HG02943 (cell line): ENCODE measurements at regions not wholly inside any gene's neighbourhood (a gene's known extent, or its start where the extent isn't known, plus 50 kb on each side); places are given as distances from the start of the nearest gene placed in this dataset.
"Not testable (repeated sequence)": the region's sequence is repeated elsewhere in the genome, so short reads cannot be mapped to it uniquely, and the experiment has no call there.

Source experiments
- ATAC-seq: cut with Tn5 transposase; IDR thresholded peaks from one replicate; pipeline ENCODE4 v1.9.1; 2021; ENCODE audit warnings: mild to moderate bottlenecking, low read depth, moderate library complexity; ENCODE audit not compliant: unreplicated experiment

DNA sequence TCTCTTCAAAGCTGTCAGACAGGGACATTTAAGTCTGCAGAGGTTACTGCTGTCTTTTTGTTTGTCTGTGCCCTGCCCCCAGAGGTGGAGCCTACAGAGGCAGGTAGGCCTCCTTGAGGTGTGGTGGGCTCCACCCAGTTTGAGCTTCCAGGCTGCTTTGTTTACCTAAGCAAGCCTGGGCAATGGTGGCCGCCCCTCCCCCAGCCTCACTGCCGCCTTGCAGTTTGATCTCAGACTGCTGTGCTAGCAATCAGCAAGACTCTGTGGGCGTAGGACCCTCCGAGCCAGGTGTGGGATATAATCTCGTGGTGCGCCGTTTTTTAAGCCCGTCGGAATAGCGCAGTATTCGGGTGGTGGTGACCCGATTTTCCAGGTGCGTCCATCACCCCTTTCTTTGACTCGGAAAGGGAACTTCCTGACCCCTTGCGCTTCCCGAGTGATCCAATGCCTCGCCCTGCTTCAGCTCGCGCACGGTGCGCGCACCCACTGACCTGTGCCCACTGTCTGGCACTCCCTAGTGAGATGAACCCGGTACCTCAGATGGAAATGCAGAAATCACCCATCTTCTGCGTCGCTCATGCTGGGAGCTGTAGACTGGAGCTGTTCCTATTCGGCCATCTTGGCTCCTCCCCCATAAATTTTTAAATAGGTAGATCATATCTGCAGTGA is 785.1 kb downstream of the TDRD15 start:
- not testable (repeated sequence) for ATAC-seq

DNA sequence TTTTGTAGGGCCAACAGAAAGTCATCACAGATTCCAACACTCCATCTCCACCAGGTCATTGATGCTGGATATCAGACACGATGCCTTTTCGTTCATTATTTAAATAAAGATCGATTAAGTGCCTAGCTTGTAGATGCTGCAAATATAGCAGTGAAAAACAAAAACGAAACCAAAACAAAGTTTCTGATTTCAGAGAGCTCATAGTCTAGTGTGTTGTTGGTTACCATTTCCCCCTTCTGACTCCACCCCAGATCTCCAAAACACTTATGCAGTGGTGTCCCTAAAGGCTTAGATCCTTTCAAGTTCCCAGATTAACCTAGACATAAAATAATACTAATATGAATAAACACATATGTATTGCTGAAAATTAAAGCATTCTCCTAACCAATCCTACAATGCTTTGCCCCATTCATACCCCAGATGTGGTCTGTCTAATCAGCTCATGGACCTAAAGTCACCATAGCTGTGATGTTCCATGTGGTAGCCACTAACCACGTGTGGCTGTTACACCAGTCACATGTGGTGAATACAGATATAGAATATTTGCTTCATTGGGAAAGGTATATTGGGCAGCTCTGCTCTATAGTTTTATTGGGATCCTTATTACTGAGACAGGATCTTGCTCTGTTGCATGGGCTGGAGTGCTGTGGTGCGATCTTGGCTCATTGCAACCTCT is 787.2 kb downstream of the TDRD15 start:
- no peak for ATAC-seq

GRCh38 chr2:21912405-21912804 is 788.6 kb downstream of the TDRD15 start:
- ATAC-seq = no peak

- ATAC-seq = no peak
These were observed 791.4 kb downstream of the TDRD15 start for GRCh38 chr2:21915201-21915600.

DNA sequence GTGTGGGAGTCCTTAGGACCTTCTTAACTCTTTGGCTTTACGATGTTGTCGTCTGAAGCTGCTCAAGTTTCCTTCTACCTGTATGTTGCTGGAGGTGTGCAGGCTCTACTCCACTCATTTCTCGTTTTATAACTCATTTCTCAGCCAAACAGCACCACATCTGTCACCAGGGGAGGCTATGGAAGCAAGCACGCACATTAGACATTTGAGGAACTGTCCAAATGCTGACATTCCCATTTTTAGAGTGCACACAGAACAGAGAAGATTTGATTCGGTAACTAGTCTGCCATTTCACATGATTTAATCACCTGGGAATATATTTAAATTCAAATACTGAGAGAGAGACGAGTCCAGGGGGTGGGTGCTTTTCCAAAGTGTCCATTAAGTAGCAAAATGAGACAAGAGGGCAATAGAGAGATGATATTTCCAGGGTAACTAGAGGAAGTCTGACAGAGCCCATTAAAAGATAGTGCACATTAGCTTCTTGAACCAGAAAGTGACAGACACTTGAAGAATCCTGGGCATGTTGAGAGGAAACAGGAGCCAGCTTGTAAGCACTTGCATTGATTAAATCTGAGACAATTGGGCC is 793.3 kb downstream of the TDRD15 start:
- ATAC-seq = no peak

- ATAC-seq = no peak
These were observed 797.0 kb downstream of the TDRD15 start for GRCh38 chr2:21920721-21921120.

- ATAC-seq = no peak
These were observed 801.0 kb downstream of the TDRD15 start for GRCh38 chr2:21924640-21925285.

- no peak for ATAC-seq
These were observed 804.5 kb downstream of the TDRD15 start for GRCh38 chr2:21928292-21928691.

DNA sequence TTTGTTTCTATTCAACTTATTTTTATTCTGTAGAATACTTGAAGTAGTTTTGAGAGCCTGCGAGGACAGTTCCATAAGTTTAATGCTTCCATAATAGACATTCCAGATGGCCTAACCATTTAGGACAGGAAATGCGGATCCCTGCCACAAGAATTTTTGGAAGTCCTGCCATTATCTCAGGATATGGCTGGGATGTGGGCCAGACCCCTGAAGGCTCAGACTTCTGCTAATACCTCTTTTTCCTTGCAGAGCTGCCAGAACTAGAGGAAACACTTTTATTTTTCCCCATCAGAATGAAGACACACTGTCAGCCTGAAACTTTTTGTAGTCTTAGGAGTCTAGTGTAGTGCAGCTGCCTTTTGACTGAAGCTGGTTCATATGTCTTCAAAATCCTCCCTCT is 806.5 kb downstream of the TDRD15 start:
- ATAC-seq = no peak

DNA sequence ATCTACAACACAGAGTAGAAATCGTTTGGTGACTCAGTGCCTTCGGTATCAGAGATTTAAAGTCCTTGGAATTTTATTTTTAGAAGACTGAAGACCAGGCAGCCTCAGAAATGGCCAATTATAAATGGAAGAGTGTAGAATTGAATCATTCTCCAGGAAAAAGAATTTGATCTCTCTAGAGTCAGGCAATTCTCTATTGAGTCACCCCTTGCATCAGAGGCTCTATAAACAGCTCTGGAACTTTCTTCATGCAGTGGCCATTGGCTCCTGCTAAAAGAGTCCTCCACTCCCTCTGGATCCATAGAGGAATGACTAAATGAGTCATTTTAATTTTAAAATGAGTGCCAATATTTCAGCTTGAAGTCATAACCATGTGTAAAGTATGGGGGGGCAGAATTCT is 816.2 kb downstream of the TDRD15 start:
- no peak for ATAC-seq

GRCh38 chr2:21944536-21944935 is 820.8 kb downstream of the TDRD15 start:
- no peak for ATAC-seq

- ATAC-seq = no peak
These were observed 821.9 kb downstream of the TDRD15 start for GRCh38 chr2:21945658-21946057.

DNA sequence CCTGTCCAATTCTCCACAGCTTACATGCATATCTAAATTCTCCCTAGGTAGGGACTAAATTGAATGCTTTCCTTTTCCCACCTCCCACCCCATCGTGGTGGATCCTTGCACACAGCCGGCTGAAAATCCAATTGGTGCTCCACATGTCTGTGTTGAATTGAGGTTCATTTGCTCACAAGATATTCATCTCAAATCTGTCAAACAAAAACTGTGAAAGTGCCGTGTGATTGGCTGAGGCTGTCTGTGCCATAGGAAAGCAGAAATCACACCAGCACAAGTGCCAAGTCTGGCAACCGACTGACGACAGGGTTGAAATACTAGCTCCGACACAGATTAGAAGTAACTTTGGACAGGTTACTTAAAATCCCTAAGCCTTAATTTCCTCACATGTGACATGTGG is 823.3 kb downstream of the TDRD15 start:
- no peak for ATAC-seq

- ATAC-seq = no peak
These were observed 842.4 kb downstream of the TDRD15 start for GRCh38 chr2:21966139-21966538.

DNA sequence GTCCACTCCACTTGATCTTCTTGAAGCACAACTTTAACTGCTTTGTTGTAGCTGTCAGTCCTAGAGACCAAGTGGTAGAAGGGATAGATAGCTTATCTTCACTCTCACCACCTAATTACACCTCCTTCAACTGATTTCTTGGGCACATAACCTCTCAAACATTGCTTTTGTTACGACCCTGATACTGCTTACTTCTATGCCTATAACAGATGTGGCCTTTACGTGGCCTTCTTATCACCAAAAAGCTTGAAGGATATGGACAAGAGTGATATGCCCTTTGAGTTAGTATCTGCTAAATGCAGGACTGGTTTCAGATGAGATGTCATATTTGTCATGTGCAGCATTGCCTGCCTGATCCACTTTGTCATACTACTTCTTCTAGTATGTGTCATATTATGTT is 847.2 kb downstream of the TDRD15 start:
- no peak for ATAC-seq

- ATAC-seq = no peak
These were observed 848.8 kb downstream of the TDRD15 start for GRCh38 chr2:21972586-21972985.

DNA sequence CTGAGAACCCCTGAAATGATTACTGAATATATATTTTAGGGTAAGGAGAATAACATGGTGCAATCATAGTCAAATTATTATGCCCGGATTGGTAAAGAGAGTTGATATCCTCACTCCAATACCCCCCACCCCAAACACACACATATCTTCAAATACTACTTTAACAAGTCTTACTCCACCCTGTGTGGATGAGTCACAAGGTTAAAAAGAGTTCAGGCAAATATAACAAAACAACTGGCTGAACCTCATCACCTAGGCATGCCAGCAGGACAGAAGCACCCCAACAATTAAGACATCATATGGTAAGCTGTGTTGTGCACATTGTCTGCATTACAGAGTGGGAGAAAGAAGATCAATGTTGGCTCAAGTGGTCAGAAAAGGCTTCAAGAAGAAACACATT is 857.4 kb downstream of the TDRD15 start:
- ATAC-seq = no peak

DNA sequence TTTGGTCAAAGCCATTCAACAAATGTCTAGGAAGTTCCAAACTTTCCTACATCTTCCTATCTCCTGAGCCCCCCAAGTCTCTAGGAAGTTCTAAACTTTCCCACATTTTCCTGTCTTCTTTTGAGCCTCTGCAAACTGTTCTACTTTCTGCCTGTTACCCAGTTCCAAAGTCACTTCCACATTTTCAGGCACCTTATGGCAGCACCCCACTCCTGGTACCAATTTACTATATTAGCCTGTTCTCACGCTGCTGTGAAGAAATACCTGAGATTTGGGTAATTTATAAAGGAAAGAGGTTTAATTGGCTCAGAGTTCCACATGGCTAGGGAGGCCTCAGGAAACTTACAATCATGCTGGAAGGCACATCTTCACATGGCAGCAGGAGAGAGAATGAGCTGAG is 869.2 kb downstream of the TDRD15 start:
- ATAC-seq = no peak

DNA sequence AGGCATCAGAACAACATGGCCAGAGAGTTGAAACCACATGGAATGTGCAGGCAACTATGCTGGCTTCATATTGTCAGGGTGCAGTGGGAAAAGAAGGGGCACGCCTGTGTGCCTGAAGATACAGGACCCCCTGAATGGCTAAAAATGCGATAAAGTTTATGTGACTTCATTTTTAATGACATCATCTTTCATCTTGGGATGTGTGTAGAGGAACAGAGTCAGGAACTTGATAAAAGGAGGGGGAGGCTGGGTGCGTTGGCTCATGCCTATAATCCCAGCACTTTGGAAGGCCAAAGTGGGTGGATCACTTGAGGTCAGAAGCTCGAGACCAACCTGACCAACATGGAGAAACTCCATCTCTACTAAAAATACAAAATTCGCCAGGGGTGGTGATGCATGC is 872.6 kb downstream of the TDRD15 start:
- no peak for ATAC-seq

DNA sequence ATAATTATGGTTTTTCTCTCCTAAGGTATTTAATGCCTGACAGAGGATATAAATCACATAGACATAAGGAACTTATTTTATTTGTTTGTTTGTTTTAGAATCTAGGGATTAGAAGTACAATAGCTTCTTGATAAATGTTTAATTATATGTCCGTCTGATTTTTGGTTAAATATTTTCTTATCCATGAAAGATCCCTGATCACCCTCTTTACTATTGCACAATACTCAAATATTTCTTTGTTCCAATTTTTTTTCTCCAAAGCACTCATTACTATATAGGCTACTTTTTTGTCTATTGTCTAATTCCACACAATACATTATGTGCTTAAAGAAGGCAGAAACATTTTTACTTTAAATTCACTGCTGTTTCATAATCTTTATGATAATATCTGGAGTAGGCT is 875.8 kb downstream of the TDRD15 start:
- ATAC-seq = no peak

- ATAC-seq = no peak
These were observed 878.3 kb downstream of the TDRD15 start for GRCh38 chr2:22002066-22002465.

DNA sequence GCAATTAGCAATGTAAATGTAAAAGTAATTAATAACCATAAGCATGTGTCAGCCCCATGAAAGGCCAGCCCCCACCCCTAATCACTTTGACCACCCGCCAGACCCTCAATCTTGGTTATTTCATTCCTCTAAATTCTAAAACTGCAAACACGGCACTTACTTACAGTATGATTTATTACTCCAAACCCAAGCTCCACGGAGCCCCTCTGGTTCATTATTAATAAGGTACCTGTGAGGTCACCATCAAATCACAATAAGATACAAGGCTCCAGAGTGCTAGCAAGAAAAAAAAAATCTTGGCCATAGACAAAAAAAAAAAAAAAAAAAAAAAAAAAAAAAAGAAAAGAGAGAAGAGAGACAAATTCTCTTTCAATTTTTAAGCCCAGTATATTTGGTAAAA is 879.5 kb downstream of the TDRD15 start:
- no peak for ATAC-seq
